ENCODE measurements at regions not wholly inside any gene's neighbourhood (a gene's known extent, or its start where the extent isn't known, plus 50 kb on each side); places are given as distances from the start of the nearest gene placed in this dataset.

DNA sequence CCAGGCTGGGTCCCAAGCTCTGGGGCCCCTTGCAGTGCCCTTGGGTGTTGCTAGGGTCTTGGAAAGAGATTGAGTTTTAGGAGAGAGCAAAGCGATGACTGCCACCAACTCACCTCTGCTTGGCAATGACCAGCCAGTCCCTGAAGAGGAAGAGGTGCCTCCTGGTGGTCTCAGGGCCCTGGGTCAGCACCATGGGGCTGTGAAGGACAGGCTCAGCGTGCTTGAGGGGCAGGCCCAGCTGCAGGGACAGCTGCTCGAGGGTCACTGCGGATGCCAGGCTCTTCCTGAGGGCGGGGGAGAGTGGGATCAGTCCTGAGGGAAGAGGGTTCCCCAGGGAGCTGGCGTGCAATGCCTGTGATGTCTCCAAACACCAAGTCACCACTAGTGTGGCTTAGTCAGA lies 50.8 kb upstream of the TAGAP start:
- Histone ChIP-seq H3K9me3 (ENCODE audit: low read length) (no peaks in the 10 kb centered on the region), H2AFZ (ENCODE audit: low read length) (no peak overlapping the region), H3K9me2 (ENCODE audit: low read depth, low read length) (no peaks in the 10 kb centered on the region), H3K4me1 (ENCODE audit: insufficient read depth, low read length, severe bottlenecking) (peaks cover 74% of the 10 kb centered on the region), H3K36me3 (ENCODE audit: insufficient read depth, low read length) (no peaks in the 10 kb centered on the region), H3K4me2 (ENCODE audit: low read length) (peak overlapping the region; percentile 61), H4K20me1 (ENCODE audit: insufficient read depth, low read length) (no peaks in the 10 kb centered on the region), H3K9ac (ENCODE audit: low read length) (peak overlapping the region; percentile 47; the same call in 1 of the 2 replicates), H3F3A (ENCODE audit: insufficient read depth, low read length) (no peaks in the 10 kb centered on the region), H3K79me2 (ENCODE audit: insufficient read depth, low read length) (no peaks in the 10 kb centered on the region), H3K4me3 (ENCODE audit: low read depth, low read length, poor library complexity, severe bottlenecking) (no peak overlapping the region), H3K27me3 (ENCODE audit: insufficient read depth, low read length) (no peaks in the 10 kb centered on the region), H3K27ac (ENCODE audit: low read depth, low read length, poor library complexity, severe bottlenecking) (peak overlapping the region; percentile 99)
- TF ChIP-seq, protein P1, sequence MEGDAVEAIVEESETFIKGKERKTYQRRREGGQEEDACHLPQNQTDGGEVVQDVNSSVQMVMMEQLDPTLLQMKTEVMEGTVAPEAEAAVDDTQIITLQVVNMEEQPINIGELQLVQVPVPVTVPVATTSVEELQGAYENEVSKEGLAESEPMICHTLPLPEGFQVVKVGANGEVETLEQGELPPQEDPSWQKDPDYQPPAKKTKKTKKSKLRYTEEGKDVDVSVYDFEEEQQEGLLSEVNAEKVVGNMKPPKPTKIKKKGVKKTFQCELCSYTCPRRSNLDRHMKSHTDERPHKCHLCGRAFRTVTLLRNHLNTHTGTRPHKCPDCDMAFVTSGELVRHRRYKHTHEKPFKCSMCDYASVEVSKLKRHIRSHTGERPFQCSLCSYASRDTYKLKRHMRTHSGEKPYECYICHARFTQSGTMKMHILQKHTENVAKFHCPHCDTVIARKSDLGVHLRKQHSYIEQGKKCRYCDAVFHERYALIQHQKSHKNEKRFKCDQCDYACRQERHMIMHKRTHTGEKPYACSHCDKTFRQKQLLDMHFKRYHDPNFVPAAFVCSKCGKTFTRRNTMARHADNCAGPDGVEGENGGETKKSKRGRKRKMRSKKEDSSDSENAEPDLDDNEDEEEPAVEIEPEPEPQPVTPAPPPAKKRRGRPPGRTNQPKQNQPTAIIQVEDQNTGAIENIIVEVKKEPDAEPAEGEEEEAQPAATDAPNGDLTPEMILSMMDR (IDR thresholded peaks at IDR 0.05; ENCODE audit: low read length), result peak; percentile 24; the same call in 1 of the 2 replicates
- no peak for TF ChIP-seq EZH2 (IDR thresholded peaks at IDR 0.05; ENCODE audit: borderline replicate concordance, low read length)

DNA sequence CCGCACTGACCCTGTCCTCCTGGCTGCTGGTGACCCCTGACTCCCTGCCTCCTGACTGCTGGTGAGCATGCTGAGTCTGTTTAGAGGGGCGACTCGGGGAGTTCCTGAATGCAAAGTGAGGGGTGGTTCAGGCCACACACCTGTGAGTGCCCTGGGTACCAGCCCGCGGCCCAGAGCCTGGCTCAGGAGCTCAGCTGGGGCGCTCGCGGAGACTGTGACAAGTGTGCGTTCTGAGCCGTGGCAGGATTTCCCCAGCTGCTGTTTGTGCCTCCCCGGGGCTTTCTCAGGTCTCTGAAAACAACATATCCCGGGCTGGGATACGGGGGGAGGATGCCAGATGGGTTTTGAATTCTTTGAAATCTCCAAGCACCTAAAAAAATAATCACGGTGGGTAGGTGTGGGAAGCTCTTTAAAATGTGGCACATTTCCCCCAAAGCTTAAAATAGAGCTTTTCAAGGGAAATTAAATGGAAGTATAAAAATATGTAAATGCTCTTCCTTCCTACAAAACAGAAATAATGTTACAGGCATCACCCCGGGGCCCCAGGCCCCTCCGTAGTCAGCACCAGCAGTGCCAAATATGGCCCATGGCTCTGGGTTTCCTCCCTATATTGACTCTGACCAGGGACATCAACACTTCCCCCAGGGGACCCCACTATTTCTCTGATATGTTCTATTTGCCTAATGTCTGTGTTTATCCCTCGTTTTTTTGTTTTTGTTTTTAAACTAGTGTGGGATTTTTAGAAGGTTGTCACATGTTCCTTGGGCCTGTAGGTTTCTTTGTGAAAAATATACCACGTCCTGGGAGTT lies 49.9 kb upstream of the TAGAP start:
- H3K4me1 ChIP-seq (ENCODE audit: insufficient read depth, low read length, severe bottlenecking), result peaks cover 65% of the 10 kb centered on the region
- no peaks in the 10 kb centered on the region for H3F3A ChIP-seq (ENCODE audit: insufficient read depth, low read length)
- H3K9me3 ChIP-seq (ENCODE audit: low read length), result no peaks in the 10 kb centered on the region
- H3K27ac ChIP-seq (ENCODE audit: low read depth, low read length, poor library complexity, severe bottlenecking), result peak overlapping the region; percentile 99
- H2AFZ ChIP-seq (ENCODE audit: low read length), result no peak overlapping the region
- H3K79me2 ChIP-seq (ENCODE audit: insufficient read depth, low read length), result no peaks in the 10 kb centered on the region
- peak overlapping the region; percentile 59 for H3K9ac ChIP-seq (ENCODE audit: low read length)
- H3K36me3 ChIP-seq (ENCODE audit: insufficient read depth, low read length), result no peaks in the 10 kb centered on the region
- H4K20me1 ChIP-seq (ENCODE audit: insufficient read depth, low read length), result no peaks in the 10 kb centered on the region
- TF ChIP-seq EZH2 (IDR thresholded peaks at IDR 0.05; ENCODE audit: borderline replicate concordance, low read length), result no peak
- TF ChIP-seq, protein P1 (IDR thresholded peaks at IDR 0.05; ENCODE audit: low read length), result no peak
- peak overlapping the region; percentile 38 for H3K4me3 ChIP-seq (ENCODE audit: low read depth, low read length, poor library complexity, severe bottlenecking)
- H3K4me2 ChIP-seq (ENCODE audit: low read length), result peak overlapping the region; percentile 61
- H3K9me2 ChIP-seq (ENCODE audit: low read depth, low read length), result no peaks in the 10 kb centered on the region
- no peaks in the 10 kb centered on the region for H3K27me3 ChIP-seq (ENCODE audit: insufficient read depth, low read length)
